MCF 10A (cell line): ENCODE measurements at regions not wholly inside any gene's neighbourhood (a gene's known extent, or its start where the extent isn't known, plus 50 kb on each side); places are given as distances from the start of the nearest gene placed in this dataset.

Experiments used
- BruUV-seq: library from RNA; stranded (reverse); fragments of 400-500 nt; replicated peaks from 2 replicates; lab custom pipeline; 2021; lab: Mats Ljungman, UMichigan
- CTCF ChIA-PET: fragments of 300-600 bp; sonication (Branson Sonifier 250); formaldehyde crosslinking; extraction: SDS; loops from one replicate; lab custom pipeline; 2021; ENCODE audit warnings: antibody characterized with exemption, inconsistent platforms; lab: Yijun Ruan, JAX
- POLR2A ChIA-PET: fragments of 300-600, 350-650 bp; sonication (Branson Sonifier 250); formaldehyde crosslinking; extraction: SDS; loops from one replicate; lab custom pipeline; 2020; ENCODE audit warnings: antibody characterized with exemption, inconsistent platforms; lab: Yijun Ruan, JAX
- DNase-seq: peaks from one replicate; pipeline ENCODE4 v3.0.0-alpha.2; 2018; ENCODE audit not compliant: unreplicated experiment
- H3K27ac Mint-ChIP-seq: one replicate; pipeline ENCODE4 v1.8.0; 2022; ENCODE audit warnings: mild to moderate bottlenecking, low read depth, mixed read lengths; ENCODE audit not compliant: unreplicated experiment
- H3K27me3 Mint-ChIP-seq: one replicate; pipeline ENCODE4 v1.8.0; 2022; ENCODE audit warnings: mixed read lengths; ENCODE audit not compliant: insufficient read depth, unreplicated experiment
- H3K36me3 Mint-ChIP-seq: one replicate; pipeline ENCODE4 v1.8.0; 2022; ENCODE audit warnings: mild to moderate bottlenecking, moderate library complexity, mixed read lengths; ENCODE audit not compliant: insufficient read depth, unreplicated experiment
- H3K4me1 Mint-ChIP-seq: one replicate; pipeline ENCODE4 v1.8.0; 2022; ENCODE audit warnings: mixed read lengths; ENCODE audit not compliant: insufficient read depth, unreplicated experiment
- H3K4me3 Mint-ChIP-seq: one replicate; pipeline ENCODE4 v1.8.0; 2022; ENCODE audit warnings: mild to moderate bottlenecking, moderate library complexity, mixed read lengths; ENCODE audit not compliant: unreplicated experiment
- H3K9me3 Mint-ChIP-seq: one replicate; pipeline ENCODE4 v1.8.0; 2022; ENCODE audit warnings: mixed read lengths; ENCODE audit not compliant: unreplicated experiment
- intact Hi-C: fragments of 100-400 bp; cut with micrococcal nuclease; formaldehyde crosslinking; loops from 2 replicates; pipeline ENCODE4 v1.14.1; 2022
- TF ChIP-seq, protein P1 (sequence below): fragments of 200-600 bp; IDR thresholded peaks from one replicate; pipeline ENCODE4 v1.8.0; 2022; ENCODE audit warnings: antibody characterized with exemption, mild to moderate bottlenecking; ENCODE audit not compliant: unreplicated experiment

DNA sequence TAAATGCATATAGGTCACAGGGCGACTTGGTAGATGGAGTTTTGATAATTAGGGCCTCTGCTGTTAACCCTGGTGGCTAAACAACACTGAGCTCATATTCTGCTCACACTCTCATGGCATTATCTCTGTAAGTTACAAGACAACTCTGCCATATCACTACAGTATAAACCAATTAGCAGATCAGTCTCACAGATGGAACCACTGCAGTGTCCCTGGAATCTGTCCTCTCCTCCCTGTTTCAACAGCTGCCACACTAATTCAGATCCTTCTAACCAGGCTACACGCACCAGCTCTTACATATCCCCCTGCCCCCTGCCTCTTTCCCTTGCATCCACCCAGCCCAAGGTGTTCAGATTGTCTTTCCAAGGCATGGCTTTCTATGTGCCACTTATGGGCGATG lies 161.0 kb upstream of the RMST start:
- Mint-ChIP-seq H3K4me1 (no peaks in the 10 kb centered on the region), H3K27ac (no peak overlapping the region), H3K36me3 (no peaks in the 10 kb centered on the region), H3K4me3 (no peak overlapping the region), H3K27me3 (peaks cover 16% of the 10 kb centered on the region), H3K9me3 (no peaks in the 10 kb centered on the region)
- no TSS peak for BruUV-seq
- POLR2A ChIA-PET = interaction anchor here (0.5 kb wide), 1 partner anchor 608 kb away, joined by 3 read pairs; no protein-coding TSS in a partner anchor
- TF ChIP-seq, protein P1, sequence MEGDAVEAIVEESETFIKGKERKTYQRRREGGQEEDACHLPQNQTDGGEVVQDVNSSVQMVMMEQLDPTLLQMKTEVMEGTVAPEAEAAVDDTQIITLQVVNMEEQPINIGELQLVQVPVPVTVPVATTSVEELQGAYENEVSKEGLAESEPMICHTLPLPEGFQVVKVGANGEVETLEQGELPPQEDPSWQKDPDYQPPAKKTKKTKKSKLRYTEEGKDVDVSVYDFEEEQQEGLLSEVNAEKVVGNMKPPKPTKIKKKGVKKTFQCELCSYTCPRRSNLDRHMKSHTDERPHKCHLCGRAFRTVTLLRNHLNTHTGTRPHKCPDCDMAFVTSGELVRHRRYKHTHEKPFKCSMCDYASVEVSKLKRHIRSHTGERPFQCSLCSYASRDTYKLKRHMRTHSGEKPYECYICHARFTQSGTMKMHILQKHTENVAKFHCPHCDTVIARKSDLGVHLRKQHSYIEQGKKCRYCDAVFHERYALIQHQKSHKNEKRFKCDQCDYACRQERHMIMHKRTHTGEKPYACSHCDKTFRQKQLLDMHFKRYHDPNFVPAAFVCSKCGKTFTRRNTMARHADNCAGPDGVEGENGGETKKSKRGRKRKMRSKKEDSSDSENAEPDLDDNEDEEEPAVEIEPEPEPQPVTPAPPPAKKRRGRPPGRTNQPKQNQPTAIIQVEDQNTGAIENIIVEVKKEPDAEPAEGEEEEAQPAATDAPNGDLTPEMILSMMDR = no peak
- no peak for DNase-seq
- CTCF ChIA-PET = interaction anchor here (0.6 to 1.7 kb wide), 6 partner anchors 57 to 317 kb away, joined by 3 to 6 read pairs (median 3); no protein-coding TSS in a partner anchor
- intact Hi-C loops = no loop called here

DNA sequence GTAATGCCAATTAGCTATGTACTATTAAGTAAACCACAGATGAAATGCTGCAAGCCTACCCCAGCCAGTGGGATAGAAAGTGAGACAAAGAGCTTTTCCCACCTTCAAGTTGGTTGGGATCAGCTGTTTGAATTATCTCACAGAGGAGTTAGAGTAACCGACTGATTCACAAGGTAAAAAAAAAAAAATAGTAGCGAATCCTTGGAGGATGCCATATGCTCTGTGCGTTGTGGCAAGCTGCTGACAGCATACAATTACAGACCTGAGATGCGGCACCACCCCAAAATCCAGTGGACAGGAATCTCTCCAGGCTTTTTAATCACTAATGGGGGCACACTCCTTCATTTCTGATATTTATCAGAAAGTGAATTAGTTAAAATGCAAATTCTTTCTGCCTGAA lies 157.0 kb upstream of the RMST start:
- no TSS peak for BruUV-seq
- H3K27me3 Mint-ChIP-seq = peaks cover 32% of the 10 kb centered on the region
- TF ChIP-seq, protein P1 = no peak
- no peak for DNase-seq
- H3K4me1 Mint-ChIP-seq = no peaks in the 10 kb centered on the region
- no peaks in the 10 kb centered on the region for H3K9me3 Mint-ChIP-seq
- ChIA-PET CTCF (interaction anchor here (0.6 to 8.6 kb wide), 5 partner anchors 274 to 668 kb away, joined by 3 to 115 read pairs (median 6); no protein-coding TSS in a partner anchor), POLR2A (no interaction called here)
- intact Hi-C loops = no loop called here
- H3K36me3 Mint-ChIP-seq = no peaks in the 10 kb centered on the region
- no peak overlapping the region for H3K4me3 Mint-ChIP-seq
- H3K27ac Mint-ChIP-seq = no peak overlapping the region

DNA sequence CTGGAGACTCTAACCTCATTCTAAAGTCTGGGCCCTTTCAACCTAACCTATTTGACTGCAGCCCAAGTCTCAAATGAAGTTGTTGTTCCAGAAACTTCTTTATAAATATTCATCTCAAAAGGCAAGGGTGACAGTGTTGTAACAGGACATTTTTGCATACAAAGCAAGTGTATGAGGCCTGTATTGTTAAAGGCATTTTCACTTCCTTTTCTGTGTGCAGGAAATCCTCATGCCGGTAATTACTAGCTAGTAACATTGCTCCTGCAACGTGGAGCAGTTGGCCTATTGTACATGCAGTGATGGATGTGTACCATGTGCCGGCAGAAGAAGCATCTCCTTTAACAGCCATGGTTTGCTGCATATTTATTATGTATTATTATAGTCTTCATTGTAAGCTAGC lies 156.5 kb upstream of the RMST start:
- ChIA-PET POLR2A (no interaction called here), CTCF (interaction anchor here (0.5 to 8.6 kb wide), 4 partner anchors 9 to 321 kb away, joined by 3 to 115 read pairs (median 6); no protein-coding TSS in a partner anchor)
- H3K27ac Mint-ChIP-seq = no peak overlapping the region
- TF ChIP-seq, protein P1 = no peak
- no TSS peak for BruUV-seq
- DNase-seq = no peak
- no peaks in the 10 kb centered on the region for H3K9me3 Mint-ChIP-seq
- no peaks in the 10 kb centered on the region for H3K4me1 Mint-ChIP-seq
- H3K27me3 Mint-ChIP-seq = peaks cover 37% of the 10 kb centered on the region
- no peaks in the 10 kb centered on the region for H3K36me3 Mint-ChIP-seq
- no peak overlapping the region for H3K4me3 Mint-ChIP-seq
- intact Hi-C loops = no loop called here

DNA sequence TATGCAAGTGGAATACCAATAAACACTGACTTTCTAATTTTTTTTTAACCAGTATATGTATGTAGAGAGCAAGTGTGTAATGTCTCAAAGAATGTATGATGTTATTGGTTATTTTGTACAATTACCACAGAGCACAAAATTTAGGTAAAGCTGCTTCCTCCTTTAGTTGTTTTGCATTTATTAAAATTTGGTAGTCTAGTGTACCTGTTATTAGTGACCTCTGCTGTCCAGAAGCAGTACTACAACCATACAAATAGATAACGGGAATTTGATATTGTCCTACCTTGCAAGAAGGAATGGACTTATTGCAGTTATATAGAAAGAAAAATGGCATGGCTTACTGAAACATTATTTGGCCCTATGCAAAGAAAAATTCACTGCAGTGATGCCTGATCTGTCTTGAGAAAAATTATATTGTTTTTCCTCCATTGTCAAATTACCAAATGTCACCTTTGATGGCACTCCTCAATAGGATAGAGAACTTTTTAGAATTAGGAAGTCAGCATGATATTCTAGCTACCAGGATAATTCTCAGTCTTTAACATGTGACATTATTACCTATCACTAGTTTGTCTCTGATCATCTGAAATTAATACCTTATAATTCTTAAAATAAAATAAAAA lies 153.9 kb upstream of the RMST start:
- CTCF ChIA-PET = interaction anchor here (0.6 to 8.6 kb wide), 22 partner anchors 8 to 731 kb away, joined by 3 to 115 read pairs (median 4); no protein-coding TSS in a partner anchor
- DNase-seq = peak; percentile 57
- no peaks in the 10 kb centered on the region for H3K9me3 Mint-ChIP-seq
- H3K4me1 Mint-ChIP-seq = no peaks in the 10 kb centered on the region
- H3K27me3 Mint-ChIP-seq = peaks cover 51% of the 10 kb centered on the region
- TF ChIP-seq, protein P1 = peak; percentile 57
- intact Hi-C loops = loop anchor here (1.0 to 2.0 kb wide), 3 partner anchors 160 to 730 kb away; no protein-coding TSS in a partner anchor
- no TSS peak for BruUV-seq
- H3K36me3 Mint-ChIP-seq = no peaks in the 10 kb centered on the region
- H3K4me3 Mint-ChIP-seq = no peak overlapping the region
- POLR2A ChIA-PET = interaction anchor here (1.1 kb wide), 1 partner anchor 317 kb away, joined by 3 read pairs; no protein-coding TSS in a partner anchor
- no peak overlapping the region for H3K27ac Mint-ChIP-seq
